GM19351 (cell line): ENCODE measurements at regions not wholly inside any gene's neighbourhood (a gene's known extent, or its start where the extent isn't known, plus 50 kb on each side); places are given as distances from the start of the nearest gene placed in this dataset.
"Not testable (repeated sequence)": the region's sequence is repeated elsewhere in the genome, so short reads cannot be mapped to it uniquely, and the experiment has no call there.

Experiments
- ATAC-seq: cut with Tn5 transposase; IDR thresholded peaks from one replicate; pipeline ENCODE4 v1.9.1; 2021; ENCODE audit warnings: mild to moderate bottlenecking, moderate library complexity; ENCODE audit not compliant: unreplicated experiment

- no peak for ATAC-seq
These were observed 404.4 kb downstream of the MAFB start for GRCh38 chr20:40284611-40285010.

DNA sequence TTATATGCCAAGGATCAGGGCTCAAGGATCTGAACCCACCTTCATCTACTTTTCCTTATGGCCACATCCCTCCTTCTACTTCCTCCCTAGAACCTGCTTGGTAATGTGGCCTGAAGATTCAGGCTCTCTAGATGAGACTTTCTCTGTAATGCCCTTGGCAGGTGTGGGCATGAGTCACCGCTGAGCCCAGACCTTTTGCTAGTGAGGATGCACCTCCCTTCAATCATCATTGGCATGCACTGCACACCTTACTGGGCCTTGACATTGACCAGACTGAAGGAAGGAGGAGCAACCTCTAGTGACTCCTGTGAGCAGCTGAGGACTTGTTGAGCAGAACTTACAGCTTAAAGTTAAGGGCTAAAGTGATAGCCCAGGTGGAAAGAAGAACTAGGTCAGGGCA lies 405.3 kb downstream of the MAFB start:
- ATAC-seq: no peak

GRCh38 chr20:40282941-40283340 lies 406.1 kb downstream of the MAFB start:
- ATAC-seq: no peak

DNA sequence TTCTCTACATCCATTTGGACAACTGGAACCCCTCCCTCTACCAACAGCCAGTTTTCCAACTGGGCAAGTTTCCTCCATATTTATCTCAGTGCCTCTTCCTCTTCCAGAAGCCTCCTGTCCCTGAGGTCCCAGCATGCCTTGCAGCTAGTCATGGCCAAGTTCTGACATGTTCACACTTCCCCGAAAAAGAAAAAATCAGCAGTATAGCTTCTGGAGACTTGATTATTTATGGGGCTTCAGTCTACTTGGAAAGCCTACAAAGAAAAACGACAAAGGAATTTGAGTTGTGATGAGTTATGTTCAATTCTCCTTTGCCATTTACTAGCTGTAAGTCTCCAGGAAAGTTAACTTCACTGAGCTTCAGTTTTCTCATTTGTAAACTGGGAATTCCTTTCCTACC lies 406.5 kb downstream of the MAFB start:
- no peak for ATAC-seq

GRCh38 chr20:40280616-40281015 lies 408.4 kb downstream of the MAFB start:
- no peak for ATAC-seq

DNA sequence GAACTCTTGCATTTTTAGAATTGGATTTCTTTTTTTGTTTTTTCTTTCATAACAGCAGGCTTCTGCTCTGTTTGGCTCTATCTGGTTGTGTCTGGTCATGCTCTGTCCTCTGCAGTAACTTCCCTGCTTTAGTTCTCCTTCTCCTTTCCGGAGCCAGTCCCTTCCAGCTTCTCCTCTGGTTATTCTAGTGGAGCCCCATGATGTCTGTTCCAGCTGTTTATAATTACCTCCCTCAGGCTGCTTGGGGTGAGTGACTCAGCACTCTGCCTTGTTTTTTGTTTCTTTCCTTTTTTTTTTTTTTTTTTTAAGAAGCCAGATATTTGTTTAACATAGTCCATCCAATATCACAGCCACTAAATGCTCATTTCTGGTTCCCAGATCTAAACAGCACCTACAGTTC lies 409.6 kb downstream of the MAFB start:
- no peak for ATAC-seq

GRCh38 chr20:40278673-40279072 lies 410.4 kb downstream of the MAFB start:
- ATAC-seq: no peak

DNA sequence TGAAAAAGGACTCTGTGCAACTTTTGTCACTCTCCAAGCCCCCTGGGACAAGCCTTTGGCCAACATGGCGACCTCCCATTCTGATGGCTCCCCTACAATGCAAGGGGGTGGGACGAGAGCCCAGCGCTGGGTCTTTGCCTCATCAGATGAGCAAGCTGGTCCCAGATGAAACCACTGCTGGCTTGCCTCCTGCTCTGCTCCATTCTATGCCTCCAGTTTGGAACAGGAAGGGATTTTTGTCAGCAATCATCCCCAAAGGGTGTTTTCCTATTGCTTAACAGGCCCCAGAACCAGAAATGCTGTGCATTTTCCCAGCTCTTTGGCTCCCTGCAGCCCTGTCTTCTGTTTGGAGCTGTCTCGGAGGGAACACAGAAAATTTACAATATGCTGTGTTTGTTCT lies 412.7 kb downstream of the MAFB start:
- no peak for ATAC-seq

DNA sequence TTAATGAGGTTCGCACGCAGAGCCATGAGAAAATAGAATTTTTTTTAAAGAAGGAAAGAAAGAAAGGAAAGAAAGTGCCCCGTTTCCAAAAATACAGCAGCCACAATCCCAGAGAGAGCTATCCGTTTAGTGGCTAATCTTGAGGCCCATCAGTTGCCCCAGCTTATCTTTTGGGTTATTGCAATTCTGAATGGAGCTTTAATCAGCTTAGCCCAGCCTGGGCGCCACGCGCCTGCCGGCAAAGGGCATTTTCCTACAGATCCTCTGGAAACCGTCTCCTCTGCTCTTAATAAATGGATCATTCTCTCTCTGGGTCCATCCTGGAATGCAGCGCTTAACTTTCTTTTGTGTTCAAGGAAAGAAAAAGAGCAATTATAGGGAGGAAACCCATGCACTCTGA lies 413.3 kb downstream of the MAFB start:
- no peak for ATAC-seq

- ATAC-seq: no peak
These were observed 414.0 kb downstream of the MAFB start for GRCh38 chr20:40274912-40275533.

GRCh38 chr20:40269274-40269673 lies 419.8 kb downstream of the MAFB start:
- not testable (repeated sequence) for ATAC-seq

DNA sequence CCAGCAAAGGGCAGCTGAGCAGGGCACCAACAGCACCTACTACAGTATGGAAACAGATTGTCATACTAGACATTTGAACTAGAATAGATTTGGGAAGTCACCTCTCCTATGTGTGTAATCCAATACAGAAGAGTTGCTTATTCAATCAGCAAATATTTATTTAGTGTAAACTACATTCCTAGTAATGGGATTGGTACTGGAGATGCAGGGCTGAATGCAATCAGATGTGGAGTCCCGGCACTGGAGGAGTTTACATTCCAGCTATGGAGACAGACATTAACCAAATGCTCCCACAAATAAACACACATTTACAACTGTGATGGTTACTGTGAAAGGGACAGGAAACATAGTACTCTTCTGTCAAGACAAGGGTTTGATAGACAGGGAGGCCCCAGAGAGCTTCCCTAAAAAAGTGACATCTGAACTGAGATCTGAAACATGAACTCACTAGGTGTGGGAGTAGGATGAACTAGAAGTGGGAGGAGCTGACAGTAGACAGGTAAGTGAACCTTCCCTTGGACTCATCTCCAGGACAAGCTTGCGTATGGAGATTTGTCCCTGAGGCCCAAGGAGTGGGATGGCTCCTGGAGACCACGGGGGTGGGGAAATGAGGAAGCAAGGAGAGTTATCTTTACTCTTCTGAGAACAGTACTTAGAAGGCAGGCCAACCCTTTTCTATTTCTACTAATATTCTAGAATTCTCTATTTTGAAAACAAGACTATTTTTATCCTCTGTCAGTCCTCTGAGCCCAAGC lies 420.5 kb downstream of the MAFB start:
- no peak for ATAC-seq

DNA sequence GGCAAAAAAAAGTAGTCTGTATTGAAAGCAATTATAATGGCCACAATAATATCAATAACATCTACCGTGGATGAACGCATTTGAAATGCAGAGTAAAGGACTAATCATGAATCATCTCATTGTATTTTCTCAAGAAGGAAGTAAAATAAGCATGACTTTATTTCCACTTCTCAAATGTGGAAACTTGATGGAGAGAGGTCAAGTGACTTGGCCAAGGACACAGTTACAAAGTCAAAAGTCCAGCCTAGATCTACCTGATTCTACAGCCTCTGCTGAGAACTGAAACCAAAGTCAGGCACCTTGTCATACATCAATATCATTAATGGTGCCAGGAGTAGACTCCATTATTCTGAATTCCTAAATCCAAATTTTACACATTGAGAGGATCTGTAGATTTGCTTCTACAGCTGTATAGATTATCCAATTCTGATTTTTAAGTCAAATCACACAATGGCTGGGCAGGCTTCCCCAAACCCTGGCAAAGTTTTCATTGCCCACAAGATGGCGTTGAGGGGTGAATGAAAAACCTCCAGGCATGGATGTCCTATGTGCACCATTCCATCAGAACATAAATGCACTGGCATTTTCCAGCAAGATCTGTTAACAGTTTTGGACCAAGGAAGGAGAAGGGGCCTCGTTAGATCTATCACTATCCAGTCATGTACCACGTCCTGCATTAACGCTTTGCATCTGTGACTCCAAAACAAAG lies 423.1 kb downstream of the MAFB start:
- no peak for ATAC-seq

DNA sequence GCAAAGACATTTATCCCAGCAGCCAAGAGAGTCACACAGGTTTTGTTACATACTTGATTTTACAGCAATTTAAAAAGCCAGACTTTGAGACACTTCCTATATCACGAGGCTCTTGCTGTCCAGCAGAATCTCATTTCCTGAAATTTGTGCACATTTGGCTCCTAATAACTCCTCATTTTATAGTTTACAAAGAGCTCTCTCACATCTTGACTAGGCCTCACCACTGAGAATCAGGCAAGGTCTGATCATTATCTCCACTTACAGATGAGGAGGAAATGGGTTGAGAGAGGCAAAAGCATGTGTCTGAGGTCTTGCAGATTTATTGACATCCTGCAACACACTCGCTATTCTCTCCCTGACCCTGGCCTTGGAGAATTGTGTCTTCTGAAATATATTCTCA lies 426.8 kb downstream of the MAFB start:
- no peak for ATAC-seq

DNA sequence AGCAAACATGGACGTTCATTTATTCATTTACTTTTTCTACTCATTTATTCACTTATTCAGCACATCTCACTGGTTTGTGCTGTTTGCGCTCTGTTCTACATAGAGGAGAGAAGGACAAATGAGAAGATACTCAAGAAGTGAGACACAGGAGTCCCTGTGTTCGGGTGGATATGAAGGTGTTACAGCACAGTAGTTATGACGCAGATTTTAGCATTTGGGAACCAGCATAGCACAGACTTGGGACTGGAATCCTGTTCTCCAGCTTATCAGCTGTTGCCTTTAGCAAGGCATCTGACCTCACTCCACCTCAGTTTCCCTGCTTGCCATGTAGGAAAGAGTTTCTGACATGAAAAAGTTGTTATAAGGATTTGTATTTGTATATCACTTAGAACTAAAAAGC lies 430.1 kb downstream of the MAFB start:
- no peak for ATAC-seq

DNA sequence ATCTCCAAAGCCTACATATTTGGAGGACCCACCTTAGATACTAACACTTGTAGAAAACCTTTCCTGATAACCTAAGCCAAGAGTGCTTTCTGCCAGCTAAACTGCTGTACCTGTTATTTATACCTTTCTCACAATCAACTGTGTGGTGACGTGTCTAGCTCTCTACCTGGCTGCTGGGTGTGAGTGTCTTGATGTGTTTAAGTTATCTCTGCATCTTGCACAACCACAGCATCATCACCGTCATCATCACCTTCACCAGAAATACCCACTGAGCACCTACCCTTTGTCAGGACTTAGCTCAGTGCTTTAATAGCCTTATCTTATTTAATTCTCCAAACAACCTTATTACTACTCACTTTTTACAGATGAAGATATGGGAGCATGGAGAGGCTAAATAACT lies 431.3 kb downstream of the MAFB start:
- ATAC-seq: no peak

DNA sequence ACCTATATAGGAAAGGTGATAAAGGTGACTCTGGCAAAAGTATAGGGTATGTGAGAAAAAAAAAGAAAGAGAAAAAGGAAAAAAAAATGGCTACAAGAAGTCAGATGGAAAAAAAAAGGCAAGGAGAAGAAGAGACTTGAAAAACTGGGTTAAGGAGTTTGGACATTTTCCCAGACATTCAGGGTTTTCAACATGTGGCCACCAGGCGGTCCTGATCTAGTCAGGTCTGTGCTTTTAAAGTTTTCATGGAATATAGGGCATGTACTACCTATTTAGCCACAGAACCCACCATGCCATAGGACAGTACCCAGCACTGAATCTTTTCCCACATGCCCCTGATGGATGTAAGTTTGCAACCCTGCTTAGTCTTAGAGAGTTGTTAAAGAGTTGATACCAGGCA lies 433.7 kb downstream of the MAFB start:
- ATAC-seq: no peak

GRCh38 chr20:40254023-40254772 lies 434.8 kb downstream of the MAFB start:
- no peak for ATAC-seq

- no peak for ATAC-seq
These were observed 437.6 kb downstream of the MAFB start for GRCh38 chr20:40251284-40251932.

DNA sequence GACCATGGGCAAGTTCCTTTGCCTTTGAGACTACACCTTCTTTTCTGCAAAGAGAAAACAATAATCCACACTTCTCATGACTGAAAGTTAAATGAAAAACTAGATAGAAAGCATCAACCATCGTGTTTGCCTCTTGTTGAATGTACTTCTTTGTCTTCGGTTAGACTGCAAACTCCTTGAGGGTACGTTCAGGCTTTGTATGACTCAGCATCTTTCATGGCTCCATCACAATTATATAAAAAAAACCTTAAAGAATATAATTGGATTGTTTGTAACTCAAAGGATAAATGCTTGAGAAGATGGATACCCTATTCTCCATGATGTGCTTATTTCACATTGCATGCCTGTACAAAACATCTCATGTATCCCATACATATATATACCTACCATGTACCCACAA lies 439.2 kb downstream of the MAFB start:
- ATAC-seq: no peak

GRCh38 chr20:40245829-40246228 lies 443.2 kb downstream of the MAFB start:
- ATAC-seq: no peak
